ENCODE measurements at regions not wholly inside any gene's neighbourhood (a gene's known extent, or its start where the extent isn't known, plus 50 kb on each side); places are given as distances from the start of the nearest gene placed in this dataset.

DNA sequence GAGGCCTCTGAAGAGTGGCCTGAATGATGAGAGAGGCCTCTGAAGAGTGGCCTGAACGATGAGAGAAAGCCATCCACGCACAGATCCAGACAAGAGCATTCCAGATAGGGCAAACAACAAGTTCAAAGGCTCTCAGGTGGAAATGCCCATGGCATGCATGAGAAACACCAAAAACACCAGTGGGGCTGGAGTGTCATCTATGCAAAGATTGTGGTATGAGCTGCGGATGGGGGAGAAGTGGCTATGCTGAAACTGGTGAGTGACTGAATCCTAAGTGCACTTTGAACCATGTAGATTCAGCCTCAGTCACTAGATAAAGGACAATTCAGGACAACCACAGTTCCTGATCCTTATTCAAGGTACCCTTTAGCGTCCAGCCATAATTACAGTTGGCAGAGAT is 79.4 kb upstream of the GZMB start:
- FAIRE-seq (no peak), DNase-seq (ENCODE audit: low read depth in 1 of 2, low spot score in 1 of 2) (no peak), ATAC-seq (no peak)
- ChIA-PET CTCF (interaction anchor here (1.3 to 1.6 kb wide), 2 partner anchors 10 to 19 kb away, joined by 3 read pairs; no protein-coding TSS in a partner anchor), POLR2A (no interaction called here)
- Histone ChIP-seq H3K4me3 (no peak overlapping the region), H3K4me1 (no peaks in the 10 kb centered on the region), H3K4me2 (no peak overlapping the region), H3K27ac (no peak overlapping the region), H3K9me3 (no peaks in the 10 kb centered on the region)
- TF ChIP-seq, protein P1, sequence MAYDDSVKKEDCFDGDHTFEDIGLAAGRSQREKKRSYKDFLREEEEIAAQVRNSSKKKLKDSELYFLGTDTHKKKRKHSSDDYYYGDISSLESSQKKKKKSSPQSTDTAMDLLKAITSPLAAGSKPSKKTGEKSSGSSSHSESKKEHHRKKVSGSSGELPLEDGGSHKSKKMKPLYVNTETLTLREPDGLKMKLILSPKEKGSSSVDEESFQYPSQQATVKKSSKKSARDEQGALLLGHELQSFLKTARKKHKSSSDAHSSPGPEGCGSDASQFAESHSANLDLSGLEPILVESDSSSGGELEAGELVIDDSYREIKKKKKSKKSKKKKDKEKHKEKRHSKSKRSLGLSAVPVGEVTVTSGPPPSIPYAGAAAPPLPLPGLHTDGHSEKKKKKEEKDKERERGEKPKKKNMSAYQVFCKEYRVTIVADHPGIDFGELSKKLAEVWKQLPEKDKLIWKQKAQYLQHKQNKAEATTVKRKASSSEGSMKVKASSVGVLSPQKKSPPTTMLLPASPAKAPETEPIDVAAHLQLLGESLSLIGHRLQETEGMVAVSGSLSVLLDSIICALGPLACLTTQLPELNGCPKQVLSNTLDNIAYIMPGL (CRISPR knock-in tag; IDR thresholded peaks at IDR 0.05; ENCODE audit: borderline replicate concordance), result no peak
- no peak for TF ChIP-seq MAFK (IDR thresholded peaks at IDR 0.05; ENCODE audit: partially characterized antibody)
- TF ChIP-seq, protein P2, sequence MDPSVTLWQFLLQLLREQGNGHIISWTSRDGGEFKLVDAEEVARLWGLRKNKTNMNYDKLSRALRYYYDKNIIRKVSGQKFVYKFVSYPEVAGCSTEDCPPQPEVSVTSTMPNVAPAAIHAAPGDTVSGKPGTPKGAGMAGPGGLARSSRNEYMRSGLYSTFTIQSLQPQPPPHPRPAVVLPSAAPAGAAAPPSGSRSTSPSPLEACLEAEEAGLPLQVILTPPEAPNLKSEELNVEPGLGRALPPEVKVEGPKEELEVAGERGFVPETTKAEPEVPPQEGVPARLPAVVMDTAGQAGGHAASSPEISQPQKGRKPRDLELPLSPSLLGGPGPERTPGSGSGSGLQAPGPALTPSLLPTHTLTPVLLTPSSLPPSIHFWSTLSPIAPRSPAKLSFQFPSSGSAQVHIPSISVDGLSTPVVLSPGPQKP (IDR thresholded peaks at IDR 0.05; ENCODE audit: low read depth, low read length), result no peak
- no peak for TF ChIP-seq ZSCAN20 (CRISPR knock-in tag; IDR thresholded peaks at IDR 0.05)
- TF ChIP-seq HEYL (CRISPR knock-in tag; IDR thresholded peaks at IDR 0.05), result no peak
- TF ChIP-seq GATA3 (IDR thresholded peaks at IDR 0.05; ENCODE audit: borderline replicate concordance), result no peak
- TF ChIP-seq USF2 (IDR thresholded peaks at IDR 0.05), result no peak
- TF ChIP-seq CHD4 (IDR thresholded peaks at IDR 0.05; ENCODE audit: borderline replicate concordance), result no peak
- no peak for TF ChIP-seq ZFP36 (IDR thresholded peaks at IDR 0.05; ENCODE audit: borderline replicate concordance, partially characterized antibody)
- 19% methylated on average over 4 of the region's 4 CpGs for WGBS (ENCODE audit: missing lambda C conversion rate)

GRCh38 chr14:24712909-24713308 is 78.9 kb upstream of the GZMB start:
- CTCF ChIA-PET, result interaction anchor here (1.3 kb wide), 1 partner anchor 20 kb away, joined by 3 read pairs; no protein-coding TSS in a partner anchor
- Histone ChIP-seq H3K9me3 (no peaks in the 10 kb centered on the region), H3K4me3 (no peak overlapping the region), H3K27ac (no peak overlapping the region), H3K4me2 (no peak overlapping the region), H3K4me1 (no peaks in the 10 kb centered on the region)
- ATAC-seq (no peak), FAIRE-seq (no peak), DNase-seq (ENCODE audit: low read depth in 1 of 2, low spot score in 1 of 2) (no peak)
- 20% methylated on average over 6 of the region's 6 CpGs for WGBS (ENCODE audit: missing lambda C conversion rate)
- POLR2A ChIA-PET, result no interaction called here
- no peak for TF ChIP-seq E2F6 (IDR thresholded peaks at IDR 0.05; ENCODE audit: borderline replicate concordance, low read depth)
- TF ChIP-seq, protein P3, sequence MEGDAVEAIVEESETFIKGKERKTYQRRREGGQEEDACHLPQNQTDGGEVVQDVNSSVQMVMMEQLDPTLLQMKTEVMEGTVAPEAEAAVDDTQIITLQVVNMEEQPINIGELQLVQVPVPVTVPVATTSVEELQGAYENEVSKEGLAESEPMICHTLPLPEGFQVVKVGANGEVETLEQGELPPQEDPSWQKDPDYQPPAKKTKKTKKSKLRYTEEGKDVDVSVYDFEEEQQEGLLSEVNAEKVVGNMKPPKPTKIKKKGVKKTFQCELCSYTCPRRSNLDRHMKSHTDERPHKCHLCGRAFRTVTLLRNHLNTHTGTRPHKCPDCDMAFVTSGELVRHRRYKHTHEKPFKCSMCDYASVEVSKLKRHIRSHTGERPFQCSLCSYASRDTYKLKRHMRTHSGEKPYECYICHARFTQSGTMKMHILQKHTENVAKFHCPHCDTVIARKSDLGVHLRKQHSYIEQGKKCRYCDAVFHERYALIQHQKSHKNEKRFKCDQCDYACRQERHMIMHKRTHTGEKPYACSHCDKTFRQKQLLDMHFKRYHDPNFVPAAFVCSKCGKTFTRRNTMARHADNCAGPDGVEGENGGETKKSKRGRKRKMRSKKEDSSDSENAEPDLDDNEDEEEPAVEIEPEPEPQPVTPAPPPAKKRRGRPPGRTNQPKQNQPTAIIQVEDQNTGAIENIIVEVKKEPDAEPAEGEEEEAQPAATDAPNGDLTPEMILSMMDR (IDR thresholded peaks at IDR 0.05), result no peak
- TF ChIP-seq CEBPB (IDR thresholded peaks at IDR 0.05), result no peak
- no peak for TF ChIP-seq ZSCAN20 (CRISPR knock-in tag; IDR thresholded peaks at IDR 0.05)
- TF ChIP-seq NFE2L2 (conservative IDR thresholded peaks at IDR 0.05; ENCODE audit: low read length), result no peak
- no peak for TF ChIP-seq MAFK (IDR thresholded peaks at IDR 0.05; ENCODE audit: partially characterized antibody)
- TF ChIP-seq RAD21 (conservative IDR thresholded peaks at IDR 0.05 in 1 of 2, IDR thresholded peaks at IDR 0.05 in 1 of 2), result no peak
- no peak for TF ChIP-seq ZFP36 (IDR thresholded peaks at IDR 0.05; ENCODE audit: borderline replicate concordance, partially characterized antibody)
- no peak for TF ChIP-seq BHLHE40 (IDR thresholded peaks at IDR 0.05; ENCODE audit: low read depth, low read length)
- TF ChIP-seq SMC3 (IDR thresholded peaks at IDR 0.05), result no peak
- TF ChIP-seq HOXA7 (CRISPR knock-in tag; IDR thresholded peaks at IDR 0.05), result no peak
- TF ChIP-seq EHMT2 (IDR thresholded peaks at IDR 0.05; ENCODE audit: low read depth), result no peak
- TF ChIP-seq, protein P4, sequence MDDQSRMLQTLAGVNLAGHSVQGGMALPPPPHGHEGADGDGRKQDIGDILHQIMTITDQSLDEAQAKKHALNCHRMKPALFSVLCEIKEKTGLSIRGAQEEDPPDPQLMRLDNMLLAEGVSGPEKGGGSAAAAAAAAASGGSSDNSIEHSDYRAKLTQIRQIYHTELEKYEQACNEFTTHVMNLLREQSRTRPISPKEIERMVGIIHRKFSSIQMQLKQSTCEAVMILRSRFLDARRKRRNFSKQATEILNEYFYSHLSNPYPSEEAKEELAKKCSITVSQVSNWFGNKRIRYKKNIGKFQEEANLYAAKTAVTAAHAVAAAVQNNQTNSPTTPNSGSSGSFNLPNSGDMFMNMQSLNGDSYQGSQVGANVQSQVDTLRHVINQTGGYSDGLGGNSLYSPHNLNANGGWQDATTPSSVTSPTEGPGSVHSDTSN (IDR thresholded peaks at IDR 0.05), result no peak
- TF ChIP-seq RNF2 (IDR thresholded peaks at IDR 0.05; ENCODE audit: borderline replicate concordance, low read depth), result no peak
- no peak for TF ChIP-seq MYC (IDR thresholded peaks at IDR 0.05; ENCODE audit: borderline replicate concordance, low read length)
- no peak for TF ChIP-seq KDM1A (IDR thresholded peaks at IDR 0.05; ENCODE audit: low read depth)
- no peak for TF ChIP-seq USF2 (IDR thresholded peaks at IDR 0.05)

Data from A549 (cell line).